Tibial nerve (tissue), 4 donors: ENCODE measurements at regions not wholly inside any gene's neighbourhood (a gene's known extent, or its start where the extent isn't known, plus 50 kb on each side); places are given as distances from the start of the nearest gene placed in this dataset.

Source experiments
- CTCF ChIP-seq, 5 experiments: fragments of 200-600 bp in 3 of 5; fragments of 450-650 bp in 2 of 5; sonication (generic) in 3 of 5; IDR thresholded peaks; one replicate each; pipeline ENCODE4 v1.5.1; 2016 to 2019; ENCODE audit warnings: antibody characterized with exemption in 5 of 5, mild to moderate bottlenecking in 3 of 5, moderate library complexity in 2 of 5
- EP300 ChIP-seq, 2 donors: sonication (generic); formaldehyde crosslinking; IDR thresholded peaks; one replicate each; pipeline ENCODE4 v1.6.1; 2017; ENCODE audit warnings: antibody characterized with exemption in 2 of 2, mild to moderate bottlenecking in 1 of 2
- POLR2A ChIP-seq, 2 donors: fragments of 450-650 bp; IDR thresholded peaks; one replicate each; pipeline ENCODE4 v1.6.1; 2017; ENCODE audit warnings: antibody characterized with exemption in 2 of 2, mild to moderate bottlenecking in 2 of 2, moderate library complexity in 2 of 2

- no peak for TF ChIP-seq CTCF (IDR thresholded peaks at IDR 0.05)
- TF ChIP-seq POLR2A (IDR thresholded peaks at IDR 0.05), result no peak
- no peak for TF ChIP-seq EP300 (IDR thresholded peaks at IDR 0.05)
Observed at GRCh38 chr20:58579069-58579818, 64.0 kb upstream of the APCDD1L start.
